CD4-positive, alpha-beta T cell (primary cell): ENCODE measurements at regions not wholly inside any gene's neighbourhood (a gene's known extent, or its start where the extent isn't known, plus 50 kb on each side); places are given as distances from the start of the nearest gene placed in this dataset.

Experiments
- ATAC-seq: fragments of 200-7000 bp; cut with Tn5 transposase; one replicate; pipeline ENCODE4 v1.10.0; 2022; ENCODE audit warnings: mild to moderate bottlenecking; ENCODE audit not compliant: poor library complexity
- CTCF ChIA-PET: fragments of 350-600 bp; sonication (Branson Sonifier 250); formaldehyde crosslinking; loops from one replicate; lab custom pipeline; 2021; ENCODE audit warnings: antibody characterized with exemption, inconsistent platforms; lab: Charles Lee
- POLR2A ChIA-PET: fragments of 350-600 bp; sonication (Branson Sonifier 250); formaldehyde crosslinking; loops from one replicate; lab custom pipeline; 2021; ENCODE audit warnings: antibody characterized with exemption, inconsistent platforms; lab: Charles Lee
- DNase-seq, 14 experiments: peaks; one replicate each; pipeline ENCODE4 v3.0.0-alpha.2; 2013 to 2020; ENCODE audit warnings: mixed read lengths in 2 of 14
- H3K27ac ChIP-seq, 2 donors: one replicate each; pipeline versions ENCODE4 v1.5.1 to v1.7.0; 2013; ENCODE audit warnings: low read length in 2 of 2, low read depth in 1 of 2, mild to moderate bottlenecking in 1 of 2
- H3K27me3 ChIP-seq, 2 experiments: 1 replicate in 1 of 2; 2 replicates in 1 of 2; pipeline versions ENCODE4 v1.6.1 to v1.7.0; 2013; ENCODE audit warnings: low read length in 2 of 2, control low read depth in 1 of 2, mild to moderate bottlenecking in 1 of 2, moderate library complexity in 1 of 2; ENCODE audit not compliant: insufficient read depth in 2 of 2, control insufficient read depth in 1 of 2
- H3K36me3 ChIP-seq: one replicate; pipeline ENCODE4 v1.6.1; 2013; ENCODE audit warnings: low read length, control low read depth; ENCODE audit not compliant: insufficient read depth
- H3K4me1 ChIP-seq: one replicate; pipeline ENCODE4 v1.6.1; 2013; ENCODE audit warnings: low read length, control low read depth; ENCODE audit not compliant: insufficient read depth
- H3K4me3 ChIP-seq: one replicate; pipeline ENCODE4 v1.5.1; 2013; ENCODE audit warnings: mild to moderate bottlenecking, low read length, moderate library complexity
- H3K9me3 ChIP-seq, 2 experiments: 1 replicate in 1 of 2; 2 replicates in 1 of 2; pipeline versions ENCODE4 v1.6.1 to v1.7.0; 2013; ENCODE audit warnings: low read length in 2 of 2, mild to moderate bottlenecking in 2 of 2, control low read depth in 1 of 2, moderate library complexity in 1 of 2; ENCODE audit not compliant: control insufficient read depth in 1 of 2, insufficient read depth in 1 of 2
- H3K27ac Mint-ChIP-seq: one replicate; pipeline ENCODE4 v1.8.0; 2020; ENCODE audit warnings: mixed read lengths
- H3K27me3 Mint-ChIP-seq: one replicate; pipeline ENCODE4 v1.8.0; 2021; ENCODE audit warnings: mixed read lengths
- H3K36me3 Mint-ChIP-seq: one replicate; pipeline ENCODE4 v1.8.0; 2021; ENCODE audit warnings: low read depth, mixed read lengths
- H3K4me1 Mint-ChIP-seq: one replicate; pipeline ENCODE4 v1.8.0; 2021; ENCODE audit warnings: low read depth, mixed read lengths
- H3K4me3 Mint-ChIP-seq: one replicate; pipeline ENCODE4 v1.8.0; 2020; ENCODE audit warnings: mild to moderate bottlenecking, mixed read lengths
- H3K9me3 Mint-ChIP-seq: one replicate; pipeline ENCODE4 v1.8.0; 2020; ENCODE audit warnings: mixed read lengths
- intact Hi-C, 2 experiments: fragments of 100-400 bp; cut with DNase I in 1 of 2; cut with micrococcal nuclease in 1 of 2; formaldehyde crosslinking; loops; one replicate each; pipeline versions ENCODE4 v1.15.1 to v1.9.0; 2023 to 2025; cut with DNase I, micrococcal nuclease
- TF ChIP-seq, protein P1 (sequence below): fragments of 200-600 bp; IDR thresholded peaks from one replicate; pipeline ENCODE4 v1.8.0; 2022; ENCODE audit warnings: antibody characterized with exemption, mild to moderate bottlenecking

DNA sequence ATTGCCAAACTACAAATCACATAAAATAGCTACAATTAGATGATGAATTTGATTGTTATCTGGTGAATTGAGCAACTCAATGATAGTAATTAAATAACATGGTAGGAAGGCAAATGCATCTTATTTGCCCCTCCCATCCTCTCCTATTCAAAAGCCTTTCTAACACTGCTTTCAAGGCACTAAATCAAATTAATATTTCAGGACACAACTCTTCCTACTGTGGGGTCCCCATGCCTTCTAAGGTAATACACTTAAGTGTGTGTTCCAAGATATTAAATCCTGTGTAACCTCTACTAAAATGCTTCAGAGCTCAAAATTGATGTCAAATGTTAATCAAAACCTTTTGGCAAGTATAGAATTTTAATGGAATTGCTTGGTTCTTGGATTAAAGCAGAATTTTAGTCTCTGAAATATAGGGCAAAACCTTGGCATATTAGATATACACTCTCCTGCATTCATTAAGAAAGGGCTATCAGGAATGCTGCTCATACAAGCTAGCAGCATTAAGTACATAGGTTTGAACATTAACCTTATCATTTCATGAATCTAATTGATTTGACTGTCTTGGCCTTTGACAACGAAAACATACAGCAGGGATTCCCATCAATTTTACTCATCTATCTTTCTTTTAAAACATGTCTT, 371.8 kb upstream of the GALNTL6 start:
- Mint-ChIP-seq H3K27ac (no peak overlapping the region), H3K36me3 (no peaks in the 10 kb centered on the region), H3K27me3 (no peaks in the 10 kb centered on the region), H3K4me1 (no peaks in the 10 kb centered on the region), H3K9me3 (peaks cover 7% of the 10 kb centered on the region), H3K4me3 (no peak overlapping the region)
- TF ChIP-seq, protein P1, sequence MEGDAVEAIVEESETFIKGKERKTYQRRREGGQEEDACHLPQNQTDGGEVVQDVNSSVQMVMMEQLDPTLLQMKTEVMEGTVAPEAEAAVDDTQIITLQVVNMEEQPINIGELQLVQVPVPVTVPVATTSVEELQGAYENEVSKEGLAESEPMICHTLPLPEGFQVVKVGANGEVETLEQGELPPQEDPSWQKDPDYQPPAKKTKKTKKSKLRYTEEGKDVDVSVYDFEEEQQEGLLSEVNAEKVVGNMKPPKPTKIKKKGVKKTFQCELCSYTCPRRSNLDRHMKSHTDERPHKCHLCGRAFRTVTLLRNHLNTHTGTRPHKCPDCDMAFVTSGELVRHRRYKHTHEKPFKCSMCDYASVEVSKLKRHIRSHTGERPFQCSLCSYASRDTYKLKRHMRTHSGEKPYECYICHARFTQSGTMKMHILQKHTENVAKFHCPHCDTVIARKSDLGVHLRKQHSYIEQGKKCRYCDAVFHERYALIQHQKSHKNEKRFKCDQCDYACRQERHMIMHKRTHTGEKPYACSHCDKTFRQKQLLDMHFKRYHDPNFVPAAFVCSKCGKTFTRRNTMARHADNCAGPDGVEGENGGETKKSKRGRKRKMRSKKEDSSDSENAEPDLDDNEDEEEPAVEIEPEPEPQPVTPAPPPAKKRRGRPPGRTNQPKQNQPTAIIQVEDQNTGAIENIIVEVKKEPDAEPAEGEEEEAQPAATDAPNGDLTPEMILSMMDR = no peak
- Histone ChIP-seq H3K27ac (no peak overlapping the region), H3K36me3 (no peaks in the 10 kb centered on the region), H3K4me3 (no peak overlapping the region), H3K9me3 (no peaks in the 10 kb centered on the region), H3K4me1 (no peaks in the 10 kb centered on the region), H3K27me3 (no peaks in the 10 kb centered on the region)
- intact Hi-C loops = no loop called here
- DNase-seq = no peak
- ATAC-seq = no peak
- ChIA-PET POLR2A (no interaction called here), CTCF (no interaction called here)

DNA sequence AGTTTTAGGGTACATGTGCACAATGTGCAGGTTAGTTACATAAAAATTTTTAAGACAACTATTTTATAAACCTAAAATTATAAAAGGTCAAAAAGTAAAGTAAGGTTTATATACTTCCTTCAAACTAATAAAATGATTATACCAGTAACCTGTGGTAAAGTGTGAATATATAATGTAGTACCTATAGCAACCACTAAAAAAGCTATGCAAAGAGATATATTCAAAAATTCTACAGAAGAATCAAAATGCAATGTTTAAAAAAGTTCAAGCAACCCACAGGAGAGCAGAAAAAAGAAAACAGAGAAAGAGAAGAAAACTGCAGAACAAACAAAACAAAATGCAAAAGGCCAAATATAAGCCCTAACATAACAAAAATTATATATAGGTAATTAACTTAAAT, 379.5 kb upstream of the GALNTL6 start:
- H3K4me1 ChIP-seq = no peaks in the 10 kb centered on the region
- H3K9me3 ChIP-seq = no peaks in the 10 kb centered on the region
- no peaks in the 10 kb centered on the region for H3K36me3 ChIP-seq
- H3K27me3 Mint-ChIP-seq = no peaks in the 10 kb centered on the region
- no peak overlapping the region for H3K4me3 Mint-ChIP-seq
- H3K27ac ChIP-seq = no peak overlapping the region
- ChIA-PET CTCF (no interaction called here), POLR2A (no interaction called here)
- peaks cover 2% of the 10 kb centered on the region for H3K9me3 Mint-ChIP-seq
- H3K27me3 ChIP-seq = no peaks in the 10 kb centered on the region
- TF ChIP-seq, protein P1 = no peak
- ATAC-seq (no peak), DNase-seq (no peak)
- no peaks in the 10 kb centered on the region for H3K4me1 Mint-ChIP-seq
- H3K4me3 ChIP-seq = no peak overlapping the region
- H3K27ac Mint-ChIP-seq = no peak overlapping the region
- intact Hi-C loops = no loop called here
- no peaks in the 10 kb centered on the region for H3K36me3 Mint-ChIP-seq

DNA sequence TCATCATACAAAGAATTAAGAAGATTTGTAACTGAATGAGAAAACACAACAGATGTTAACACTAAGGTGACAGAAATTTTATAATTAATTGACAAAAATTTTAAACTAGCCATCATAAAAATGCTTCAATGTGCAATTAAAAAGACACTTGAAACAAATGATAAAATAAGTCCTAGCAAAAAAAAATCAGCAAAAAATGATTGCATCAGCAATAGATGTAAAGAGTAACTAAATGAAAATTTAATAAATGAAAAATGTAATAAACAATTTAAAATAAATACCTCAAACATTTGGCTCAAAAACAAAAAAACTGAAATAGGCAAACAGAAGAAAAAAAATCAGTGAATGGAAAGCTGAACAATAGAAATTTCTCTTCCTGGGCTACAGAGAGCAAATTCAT, 380.7 kb upstream of the GALNTL6 start:
- no peaks in the 10 kb centered on the region for H3K27me3 Mint-ChIP-seq
- Histone ChIP-seq H3K36me3 (no peaks in the 10 kb centered on the region), H3K27me3 (no peaks in the 10 kb centered on the region), H3K4me3 (no peak overlapping the region), H3K9me3 (no peaks in the 10 kb centered on the region), H3K27ac (no peak overlapping the region), H3K4me1 (no peaks in the 10 kb centered on the region)
- ChIA-PET CTCF (no interaction called here), POLR2A (no interaction called here)
- no peak for DNase-seq
- no peaks in the 10 kb centered on the region for H3K4me1 Mint-ChIP-seq
- TF ChIP-seq, protein P1 = no peak
- no peak overlapping the region for H3K27ac Mint-ChIP-seq
- no peaks in the 10 kb centered on the region for H3K36me3 Mint-ChIP-seq
- intact Hi-C loops = no loop called here
- H3K4me3 Mint-ChIP-seq = no peak overlapping the region
- ATAC-seq = no peak
- H3K9me3 Mint-ChIP-seq = peaks cover 5% of the 10 kb centered on the region
